GM21390 (cell line): ENCODE measurements at regions not wholly inside any gene's neighbourhood (a gene's known extent, or its start where the extent isn't known, plus 50 kb on each side); places are given as distances from the start of the nearest gene placed in this dataset.

Source experiments
- ATAC-seq: cut with Tn5 transposase; IDR thresholded peaks from one replicate; pipeline ENCODE4 v1.9.1; 2021; ENCODE audit not compliant: unreplicated experiment

DNA sequence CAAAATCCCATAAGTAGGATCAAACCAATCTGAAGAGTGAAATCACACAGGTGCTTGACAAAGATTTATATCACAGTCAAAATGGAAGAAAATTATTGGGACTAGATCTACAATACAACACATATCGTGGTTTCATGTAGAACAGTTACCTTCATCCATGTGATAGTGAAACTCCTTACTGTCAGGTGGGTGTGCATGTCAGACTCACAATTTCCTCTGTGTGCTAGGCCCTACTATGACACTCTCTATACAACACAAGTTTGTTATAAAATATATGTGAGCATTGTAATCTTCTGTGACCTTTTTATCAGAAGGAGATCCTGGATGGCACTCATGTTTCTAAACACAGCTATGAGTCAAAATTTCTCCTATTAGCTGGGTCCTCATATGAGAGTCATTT lies 947.0 kb upstream of the TSPY4 start:
- ATAC-seq: no peak

DNA sequence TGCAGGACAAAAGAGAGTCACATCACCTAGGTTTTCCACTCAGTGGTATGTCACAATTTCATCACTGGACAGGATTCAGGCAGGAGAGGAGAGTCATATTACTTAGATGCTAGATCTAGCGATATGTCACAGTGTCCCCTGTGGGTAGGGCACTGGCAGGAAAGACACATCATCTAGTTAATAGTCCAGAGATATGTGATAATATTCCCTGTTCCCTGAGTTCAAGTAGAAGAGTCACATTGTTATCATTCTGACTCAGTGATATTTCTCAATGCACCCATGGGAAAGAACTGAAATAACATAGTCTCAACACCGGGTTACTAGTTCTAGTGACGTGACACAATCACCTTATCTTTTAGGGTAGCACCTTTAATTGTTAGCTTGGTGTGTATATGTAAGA lies 944.0 kb upstream of the TSPY4 start:
- no peak for ATAC-seq

DNA sequence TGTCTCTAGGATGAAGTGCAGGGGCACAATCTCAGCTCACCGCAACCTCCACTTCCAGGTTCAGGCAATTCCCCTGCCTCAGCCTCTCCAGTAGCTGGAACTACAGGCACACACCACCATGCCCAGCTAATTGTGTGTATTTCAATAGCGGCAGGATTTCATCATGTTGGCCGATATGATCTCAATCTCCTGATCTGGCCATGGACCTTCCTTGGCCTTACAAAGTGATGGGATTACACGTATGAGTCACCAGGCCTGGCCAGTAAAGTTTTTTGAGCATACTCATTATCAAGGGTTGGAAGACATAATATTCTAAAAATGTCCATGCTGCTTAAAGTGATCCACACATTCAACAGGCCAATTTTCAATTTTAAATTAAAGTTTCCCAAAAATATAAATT lies 914.4 kb upstream of the TSPY4 start:
- ATAC-seq: no peak

DNA sequence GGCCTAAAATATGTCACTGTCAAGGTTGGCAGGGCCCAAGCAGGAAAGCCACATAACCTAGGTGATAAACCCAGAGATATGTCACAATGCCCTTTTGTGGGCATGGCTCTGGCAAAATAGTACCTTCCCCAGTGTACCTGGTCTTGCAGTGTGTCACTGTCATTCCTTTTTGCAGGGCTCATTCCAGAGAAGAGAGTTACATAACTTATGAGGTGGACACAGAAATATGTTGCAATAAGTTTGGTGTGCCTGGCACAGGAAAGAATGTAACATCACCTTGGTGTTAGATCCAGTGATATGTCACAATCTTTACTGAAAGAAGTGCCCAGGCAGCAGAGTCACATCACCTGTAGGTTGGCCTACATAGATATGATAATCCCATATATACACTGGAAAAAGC lies 910.8 kb upstream of the TSPY4 start:
- ATAC-seq: no peak

DNA sequence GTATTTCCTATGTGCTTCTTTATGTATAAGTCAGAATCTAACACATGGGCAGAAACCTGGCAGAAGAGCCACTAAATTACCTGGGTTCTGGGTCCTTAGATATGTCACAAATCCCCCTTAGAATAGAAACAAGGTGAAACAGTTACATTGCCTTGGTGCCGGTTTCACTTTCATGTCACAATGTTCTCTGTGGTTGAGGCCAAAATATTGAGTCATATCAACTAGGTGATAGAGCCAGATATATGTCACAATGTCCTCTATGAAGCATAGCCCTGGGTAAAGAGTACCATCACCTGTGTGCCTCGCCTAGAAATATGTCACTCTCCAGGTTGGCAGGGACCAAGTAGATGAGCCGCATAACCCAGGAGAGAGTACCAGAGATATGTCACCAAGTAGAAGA lies 899.8 kb upstream of the TSPY4 start:
- no peak for ATAC-seq

DNA sequence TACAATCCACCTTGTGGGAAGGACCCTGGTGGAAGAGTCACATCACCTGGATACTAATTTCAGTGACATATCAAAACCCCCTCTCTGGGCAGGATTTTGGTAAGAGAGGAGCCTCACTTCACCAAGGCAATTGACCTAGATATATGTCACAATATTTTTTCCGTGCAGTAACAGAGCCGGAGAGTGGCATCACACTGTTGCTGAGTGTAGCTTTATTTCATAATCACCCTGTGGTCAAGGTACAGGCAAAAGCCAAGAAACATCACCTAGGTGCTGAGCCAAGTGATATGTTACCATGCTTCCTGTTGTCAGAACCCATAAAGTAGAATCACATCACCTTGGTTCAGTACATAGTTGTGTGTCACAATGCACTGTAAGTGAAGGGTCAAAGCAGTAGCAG lies 895.2 kb upstream of the TSPY4 start:
- no peak for ATAC-seq

DNA sequence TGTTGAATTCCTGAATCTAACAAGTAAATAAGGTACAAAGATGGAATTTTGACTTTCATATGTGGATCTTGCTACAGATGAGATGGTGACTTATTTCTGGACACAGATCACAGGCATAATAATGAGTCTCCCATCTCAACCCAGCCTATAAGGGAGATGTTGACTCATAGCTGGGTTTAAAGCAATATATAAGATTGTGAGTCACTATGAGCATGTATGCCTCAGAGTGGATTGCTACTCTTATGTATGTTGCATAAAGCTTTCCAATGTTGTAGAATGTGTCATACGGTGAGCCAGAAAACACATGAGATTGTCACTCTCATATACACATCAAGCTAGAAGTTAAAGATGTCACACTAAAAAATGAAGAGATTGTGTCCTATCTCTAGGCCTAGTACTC lies 884.3 kb upstream of the TSPY4 start:
- ATAC-seq: no peak

DNA sequence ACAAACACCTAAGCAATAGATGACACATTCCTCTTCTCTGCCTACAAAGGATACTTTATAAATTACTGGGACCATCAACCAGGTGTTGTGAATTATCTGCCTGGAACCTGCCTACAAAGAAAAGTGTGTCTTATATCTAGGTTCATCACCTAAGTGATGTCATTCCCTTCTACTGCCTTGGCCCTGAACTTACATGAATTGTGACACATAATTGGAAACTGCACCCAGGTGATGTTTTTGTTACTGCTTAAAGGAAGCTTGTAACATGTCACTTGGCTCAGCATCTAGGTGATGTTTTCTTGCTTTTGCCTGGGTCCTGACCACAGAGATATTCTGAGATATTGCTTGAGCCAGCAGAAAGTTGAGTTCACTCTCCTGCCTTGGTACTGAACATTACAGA lies 870.5 kb upstream of the TSPY4 start:
- no peak for ATAC-seq

DNA sequence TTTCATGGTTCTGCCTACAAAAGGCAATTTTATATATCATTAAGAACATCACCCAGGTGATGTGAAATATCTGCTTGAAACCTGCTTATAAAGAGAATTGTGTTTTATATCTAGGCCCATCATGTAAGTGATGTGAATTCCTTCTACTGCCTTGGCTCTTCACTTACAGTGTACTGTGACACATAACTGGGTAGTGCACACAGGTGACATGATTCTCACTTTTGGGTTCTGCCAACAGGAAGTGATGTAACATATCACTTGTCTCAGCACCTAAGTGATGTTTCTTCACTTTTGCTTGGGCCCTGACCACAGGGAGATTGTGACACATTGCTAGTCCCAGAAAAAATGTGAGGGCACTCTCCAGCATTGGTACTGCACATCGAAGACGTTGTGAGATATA lies 867.0 kb upstream of the TSPY4 start:
- no peak for ATAC-seq

DNA sequence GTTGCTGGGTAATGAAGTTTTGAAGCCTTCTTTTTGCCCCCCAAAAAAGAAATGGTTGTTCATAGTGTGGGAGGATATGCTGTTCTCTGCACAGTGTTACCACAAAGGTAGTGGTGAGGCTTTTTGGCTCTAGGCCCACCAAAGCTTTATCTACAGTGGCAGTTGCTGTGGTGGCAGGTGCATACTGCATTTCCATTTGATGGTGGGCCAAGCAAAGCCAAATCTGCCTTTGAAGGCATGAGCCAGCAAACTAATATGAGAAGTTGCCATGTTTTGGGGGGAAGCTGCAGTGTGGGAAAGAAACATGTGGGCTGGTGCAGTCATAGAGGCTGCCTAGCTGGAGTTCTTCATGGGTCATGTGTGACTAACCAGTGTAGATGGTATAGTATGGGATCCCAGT lies 858.1 kb upstream of the TSPY4 start:
- ATAC-seq: no peak

DNA sequence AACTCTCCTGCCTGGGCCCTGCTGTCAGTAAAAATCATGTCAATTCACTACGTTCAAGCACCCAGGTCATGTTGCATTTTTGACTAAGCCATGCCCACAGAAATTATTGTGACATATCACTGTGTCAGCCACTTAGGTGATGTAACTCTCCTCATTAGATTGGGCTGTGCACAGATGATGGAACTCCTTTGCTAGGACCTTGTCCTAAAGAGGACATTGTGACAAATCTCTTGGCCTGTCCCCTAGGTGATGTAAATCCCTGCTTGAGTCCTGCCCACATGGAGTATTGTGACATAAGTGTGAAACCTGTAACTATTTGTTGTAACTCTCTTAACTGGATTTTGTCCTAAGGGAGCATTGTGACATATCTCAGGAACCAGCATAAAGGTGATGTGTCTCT lies 848.3 kb upstream of the TSPY4 start:
- no peak for ATAC-seq

DNA sequence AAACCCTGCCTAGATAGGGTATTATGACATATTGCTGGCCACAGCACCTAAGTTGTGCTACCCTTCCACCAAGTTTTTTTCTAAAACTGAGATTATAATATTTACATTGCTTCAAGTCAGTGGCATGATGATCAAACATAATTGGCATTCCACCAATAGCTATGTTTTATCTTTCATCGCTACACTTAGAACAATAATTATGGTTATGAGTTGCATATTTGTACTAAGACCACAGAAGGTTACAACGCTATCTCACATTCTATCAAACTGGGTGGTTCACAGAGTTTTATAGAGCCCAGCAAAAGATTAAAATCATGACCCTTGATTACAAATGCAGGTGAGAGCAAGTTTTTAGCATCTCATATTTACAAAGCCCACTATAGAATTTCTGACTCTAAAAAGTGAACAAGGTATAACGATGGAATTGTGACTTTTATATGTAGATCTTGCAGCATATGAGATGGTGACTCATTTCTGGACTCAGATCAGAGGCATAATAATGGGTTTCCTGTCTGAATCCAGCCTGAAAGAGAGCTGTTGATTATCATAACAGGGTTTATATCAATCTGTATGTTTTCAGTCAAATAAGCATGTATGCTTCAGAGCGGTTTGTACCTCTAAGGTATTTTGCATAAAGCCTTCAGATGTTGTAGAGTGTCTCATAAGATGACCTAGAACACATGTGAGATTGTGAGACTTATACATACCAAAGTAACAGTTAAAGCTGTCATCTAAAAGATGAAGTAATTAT lies 847.2 kb upstream of the TSPY4 start:
- no peak for ATAC-seq

DNA sequence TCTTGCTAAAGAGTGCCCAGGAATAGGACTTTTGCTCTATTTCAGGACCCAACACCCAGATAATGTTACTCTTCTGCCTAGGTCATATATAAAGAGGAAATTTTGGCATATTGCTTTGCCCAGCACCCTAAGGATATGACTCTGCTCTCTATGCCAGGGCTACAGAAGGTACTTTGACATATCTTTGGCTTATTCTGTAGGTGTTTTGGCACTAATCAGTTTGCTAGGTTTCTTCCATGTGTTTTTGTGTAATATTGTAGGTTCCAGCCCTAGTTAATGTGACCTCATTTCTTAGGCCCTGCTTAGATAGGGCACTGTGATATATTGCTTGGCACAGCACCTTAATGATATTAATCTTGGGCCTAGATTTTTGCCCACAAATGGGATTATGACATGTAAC lies 842.9 kb upstream of the TSPY4 start:
- ATAC-seq: no peak

DNA sequence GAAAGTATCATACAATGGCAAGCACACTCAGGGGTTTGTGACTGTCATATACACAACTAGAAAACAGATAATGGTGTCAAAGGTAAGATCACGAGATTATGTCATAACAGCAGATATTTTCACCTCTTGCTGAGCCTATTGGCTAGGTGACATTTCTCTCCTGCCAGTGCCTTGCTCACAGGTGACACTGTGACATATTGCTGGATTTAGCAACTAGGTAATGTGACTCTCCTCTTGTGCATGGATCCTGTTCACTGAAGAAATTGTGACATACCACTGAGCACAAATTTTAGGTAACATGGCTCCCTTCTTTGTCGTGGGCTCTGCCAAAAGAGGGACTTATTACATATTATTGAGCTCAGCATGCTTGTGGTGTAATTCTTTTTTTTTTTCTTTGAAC lies 842.0 kb upstream of the TSPY4 start:
- no peak for ATAC-seq

DNA sequence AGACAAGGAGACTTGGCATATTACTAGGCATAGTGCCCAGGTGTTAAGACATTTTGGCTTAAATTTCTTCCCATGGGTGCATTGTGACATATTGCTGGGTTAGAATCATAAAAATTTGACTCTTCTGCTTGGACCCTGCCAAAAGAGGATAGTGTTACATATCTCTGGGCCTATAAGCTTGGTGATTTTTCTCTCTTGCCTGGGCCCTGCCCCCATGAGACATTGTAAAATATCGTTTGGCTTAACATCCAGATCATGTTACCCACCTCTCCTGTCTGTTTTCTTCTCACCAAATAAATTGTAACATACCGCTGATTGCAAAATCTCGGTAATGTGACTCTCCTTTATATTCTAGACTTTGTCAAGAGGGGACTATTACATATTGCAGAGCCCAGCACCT lies 836.4 kb upstream of the TSPY4 start:
- ATAC-seq: no peak

DNA sequence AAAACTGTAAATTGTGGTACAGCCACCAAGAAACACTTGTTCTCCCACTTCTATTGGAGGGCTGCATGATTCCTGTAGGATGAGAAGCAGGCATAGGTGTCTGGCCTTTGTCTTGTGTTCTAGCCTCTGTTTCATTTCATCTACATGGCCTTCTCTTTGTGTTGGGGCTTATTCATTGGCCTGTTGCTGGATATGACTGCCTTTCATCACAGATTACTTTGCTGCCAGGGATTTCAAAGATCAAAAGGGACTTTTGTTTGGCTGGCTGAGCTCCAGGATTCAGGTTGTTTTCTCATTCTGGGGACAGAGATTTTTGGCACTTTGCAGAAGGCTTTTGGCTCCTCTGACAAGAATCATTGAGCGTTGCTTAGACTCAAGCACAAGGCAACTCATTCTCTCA lies 803.8 kb upstream of the TSPY4 start:
- no peak for ATAC-seq

DNA sequence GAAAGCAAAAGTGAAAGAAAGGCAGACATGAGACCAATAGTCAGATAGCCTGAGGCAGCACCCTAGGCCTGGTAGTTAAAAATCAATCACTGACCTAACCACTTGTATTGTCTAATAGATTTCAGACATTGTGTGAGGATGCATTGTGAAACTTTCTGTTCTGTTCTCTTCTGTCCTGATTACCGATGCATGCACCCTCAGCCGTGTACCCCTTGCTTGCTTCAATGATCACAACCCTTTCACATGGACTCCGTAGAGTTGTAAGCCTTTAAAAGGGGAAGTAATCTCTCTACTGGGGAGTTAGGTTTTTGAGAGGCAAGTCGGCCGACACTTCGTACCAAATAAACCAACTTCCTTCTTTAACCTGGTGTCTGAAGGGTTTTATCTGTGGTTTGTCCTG lies 801.6 kb upstream of the TSPY4 start:
- peak; percentile 98 for ATAC-seq

DNA sequence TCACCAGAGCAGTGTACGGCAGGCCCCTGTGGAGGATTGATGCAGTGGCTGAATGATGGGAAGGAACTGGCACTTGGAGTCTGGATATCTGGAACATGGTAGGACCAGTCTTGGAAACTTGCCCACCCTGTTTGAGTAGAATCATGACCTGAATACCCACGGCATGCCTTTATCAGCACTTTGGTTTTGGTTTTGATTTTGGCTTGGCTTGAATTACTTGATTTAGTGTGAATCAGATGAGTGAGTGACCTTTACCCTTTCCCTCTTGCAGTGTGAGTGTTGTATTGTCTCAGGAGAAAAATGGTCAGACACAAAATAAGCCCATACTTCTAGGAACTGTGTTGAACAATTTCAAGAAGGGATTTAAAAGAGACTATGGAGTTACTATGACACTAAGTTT lies 801.0 kb upstream of the TSPY4 start:
- ATAC-seq: peak; percentile 4

DNA sequence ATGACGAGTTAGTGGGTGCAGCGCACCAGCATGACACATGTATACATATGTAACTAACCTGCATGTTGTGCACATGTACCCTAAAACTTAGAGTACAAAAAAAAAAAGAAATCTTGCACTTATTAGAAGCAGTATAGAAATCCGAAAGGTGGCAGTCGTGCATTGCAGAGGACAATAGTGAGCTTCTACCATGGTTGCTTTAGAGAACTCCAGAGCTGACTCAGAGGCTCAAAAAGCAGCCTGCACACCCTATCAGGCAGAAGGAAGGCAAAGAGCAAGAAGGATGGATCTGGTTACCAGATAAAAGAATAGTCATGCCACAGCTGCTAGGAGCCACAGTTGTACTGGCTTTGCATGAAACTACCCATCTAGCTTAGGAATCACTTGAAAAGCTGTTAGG lies 796.0 kb upstream of the TSPY4 start:
- ATAC-seq: no peak

DNA sequence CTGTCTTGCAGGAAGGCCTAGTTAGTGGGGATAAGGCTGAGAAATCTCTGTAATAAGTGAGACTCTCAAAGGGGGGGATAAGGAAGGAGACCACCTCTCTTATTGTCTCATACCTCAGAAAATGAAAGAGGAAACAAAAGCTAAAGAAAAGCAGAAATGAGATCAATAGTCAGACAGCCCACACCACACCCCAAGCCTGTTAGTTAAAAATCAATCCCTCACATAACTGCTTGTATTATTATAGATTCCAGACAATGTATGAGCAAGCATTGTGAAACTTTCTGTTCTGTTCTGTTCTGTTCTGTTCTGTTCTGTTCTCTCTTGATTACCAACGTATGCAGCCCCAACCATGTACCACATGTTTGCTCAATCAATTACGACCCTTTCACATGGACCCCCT lies 792.5 kb upstream of the TSPY4 start:
- no peak for ATAC-seq

DNA sequence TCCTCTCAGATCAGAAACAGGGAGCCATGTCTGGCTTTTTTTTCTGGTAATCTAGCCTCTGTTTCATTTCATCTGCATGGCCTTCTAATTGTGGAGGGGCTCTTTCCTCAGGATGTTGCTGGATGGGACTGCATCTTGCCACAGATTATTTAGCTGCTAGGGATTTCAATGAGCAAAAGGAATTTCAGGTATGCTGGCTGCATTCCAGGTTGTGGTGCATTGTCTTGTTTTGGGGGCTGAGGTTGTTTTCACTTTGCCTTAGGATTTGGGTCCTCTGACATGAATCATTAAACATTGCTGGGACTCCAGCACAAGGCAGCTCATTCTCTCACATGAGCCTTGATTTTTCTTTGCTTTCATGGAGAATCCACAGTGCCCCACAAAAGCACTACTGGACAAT lies 789.3 kb upstream of the TSPY4 start:
- no peak for ATAC-seq

DNA sequence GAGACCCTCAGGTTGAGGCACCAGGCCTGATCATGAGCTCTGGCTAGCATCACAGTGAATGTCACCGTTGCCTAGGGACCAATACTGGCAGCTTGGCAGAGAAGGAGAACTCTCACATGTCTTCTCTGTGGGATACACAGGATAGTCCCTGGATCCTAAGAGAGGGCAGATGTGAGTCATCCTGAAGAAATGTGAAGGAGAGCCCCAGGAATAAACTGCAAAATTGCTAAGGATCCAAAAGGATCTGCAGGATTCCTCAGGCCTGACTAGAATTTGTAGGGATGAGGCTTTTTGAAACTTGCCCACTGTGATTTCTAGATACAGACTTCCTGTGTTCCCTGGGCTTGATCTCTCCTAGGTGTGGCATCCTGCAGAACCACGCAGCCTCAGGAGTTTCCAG lies 785.9 kb upstream of the TSPY4 start:
- no peak for ATAC-seq

DNA sequence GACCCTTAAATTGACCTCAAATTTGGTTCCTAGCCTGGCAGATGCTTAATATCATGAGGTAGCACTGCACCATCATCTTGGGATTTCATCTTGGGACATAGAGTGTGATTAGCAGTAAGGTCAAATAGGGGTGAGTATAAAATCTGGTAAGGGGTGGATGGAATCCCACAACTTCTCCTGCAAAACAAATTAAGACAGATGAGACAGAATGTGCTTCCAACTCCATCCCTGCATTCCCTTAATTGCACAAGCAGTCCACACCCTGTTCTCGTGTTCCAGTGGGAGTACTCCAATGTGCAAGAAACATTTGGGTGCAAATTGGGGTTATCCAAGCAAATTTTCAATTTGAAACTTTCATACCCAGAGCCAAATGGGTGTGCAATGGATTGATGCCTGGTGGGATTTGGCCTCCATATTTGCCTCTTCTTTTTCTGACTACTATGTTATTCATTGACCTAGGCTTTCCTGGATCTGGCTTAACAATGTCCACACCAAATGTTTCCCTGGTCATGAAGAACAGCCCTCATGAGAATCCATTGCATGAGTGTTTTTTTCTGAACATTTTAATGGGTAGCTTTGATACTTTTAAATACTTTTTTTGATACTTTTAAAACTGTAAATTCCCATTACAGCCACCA lies 785.0 kb upstream of the TSPY4 start:
- ATAC-seq: no peak
